Astrocyte (in vitro differentiated cells and primary cell): ENCODE measurements at regions not wholly inside any gene's neighbourhood (a gene's known extent, or its start where the extent isn't known, plus 50 kb on each side); places are given as distances from the start of the nearest gene placed in this dataset.

ENCODE experiments used
- DNase-seq: peaks from one replicate; pipeline ENCODE4 v3.0.0-alpha.2; 2010; ENCODE audit warnings: low read depth
- FAIRE-seq: peaks from 2 replicates; lab custom pipeline; 2011; peaks lifted over from hg19 to GRCh38; lab: Jason Lieb, UNC
- H2AFZ ChIP-seq: 2 replicates; pipeline ENCODE4 v1.6.0; 2012; ENCODE audit warnings: low read depth, low read length, inconsistent platforms
- H3K27ac ChIP-seq: 2 replicates; pipeline ENCODE4 v1.5.1; 2011; ENCODE audit warnings: low read depth, low read length, inconsistent platforms
- H3K27me3 ChIP-seq: 2 replicates; pipeline ENCODE4 v1.6.0; 2011; ENCODE audit warnings: low read length, inconsistent platforms; ENCODE audit not compliant: insufficient read depth
- H3K36me3 ChIP-seq: 2 replicates; pipeline ENCODE4 v1.5.1; 2011; ENCODE audit warnings: low read length, inconsistent platforms; ENCODE audit not compliant: insufficient read depth
- H3K4me1 ChIP-seq: 2 replicates; pipeline ENCODE4 v1.5.1; 2011; ENCODE audit warnings: low read length, inconsistent platforms; ENCODE audit not compliant: insufficient read depth
- H3K4me2 ChIP-seq: 2 replicates; pipeline ENCODE4 v1.6.0; 2012; ENCODE audit warnings: low read length, inconsistent platforms
- H3K4me3 ChIP-seq: 2 replicates; pipeline ENCODE4 v1.5.1; 2011; ENCODE audit warnings: low read depth, mild to moderate bottlenecking, low read length, inconsistent platforms; ENCODE audit not compliant: insufficient read depth
- H3K79me2 ChIP-seq: 2 replicates; pipeline ENCODE4 v1.6.0; 2012; ENCODE audit warnings: mild to moderate bottlenecking, low read length, inconsistent platforms; ENCODE audit not compliant: insufficient read depth
- H3K9ac ChIP-seq: 2 replicates; pipeline ENCODE4 v1.6.0; 2012; ENCODE audit warnings: mild to moderate bottlenecking, low read length, inconsistent platforms
- H3K9me3 ChIP-seq: 2 replicates; pipeline ENCODE4 v1.5.1; 2012; ENCODE audit warnings: low read depth, mild to moderate bottlenecking, low read length, inconsistent platforms; ENCODE audit not compliant: insufficient read depth
- H4K20me1 ChIP-seq: 2 replicates; pipeline ENCODE4 v1.6.0; 2012; ENCODE audit warnings: low read length, inconsistent platforms; ENCODE audit not compliant: insufficient read depth
- H3K27ac Mint-ChIP-seq: one replicate; pipeline ENCODE4 v1.8.0; 2021; ENCODE audit warnings: mild to moderate bottlenecking, mixed read lengths; ENCODE audit not compliant: unreplicated experiment
- H3K27me3 Mint-ChIP-seq: one replicate; pipeline ENCODE4 v1.8.0; 2021; ENCODE audit warnings: low read depth, mixed read lengths; ENCODE audit not compliant: unreplicated experiment
- H3K36me3 Mint-ChIP-seq: one replicate; pipeline ENCODE4 v1.8.0; 2021; ENCODE audit warnings: low read depth, mixed read lengths; ENCODE audit not compliant: unreplicated experiment
- H3K4me1 Mint-ChIP-seq: one replicate; pipeline ENCODE4 v1.8.0; 2021; ENCODE audit warnings: low read depth, mixed read lengths; ENCODE audit not compliant: unreplicated experiment
- H3K4me3 Mint-ChIP-seq: one replicate; pipeline ENCODE4 v1.8.0; 2021; ENCODE audit warnings: mild to moderate bottlenecking, moderate library complexity, mixed read lengths; ENCODE audit not compliant: unreplicated experiment
- H3K9me3 Mint-ChIP-seq: one replicate; pipeline ENCODE4 v1.8.0; 2021; ENCODE audit warnings: mild to moderate bottlenecking, mixed read lengths; ENCODE audit not compliant: unreplicated experiment
- EZH2 ChIP-seq: IDR thresholded peaks from 2 replicates; pipeline ENCODE4 v1.6.1; 2012; ENCODE audit warnings: mild to moderate bottlenecking, low read length, inconsistent platforms; ENCODE audit not compliant: insufficient read depth
- TF ChIP-seq, protein P1 (sequence below): IDR thresholded peaks from 2 replicates; pipeline ENCODE4 v1.5.1; 2011; ENCODE audit warnings: low read depth, mild to moderate bottlenecking, inconsistent platforms, low read length, moderate library complexity; ENCODE audit not compliant: insufficient read depth

DNA sequence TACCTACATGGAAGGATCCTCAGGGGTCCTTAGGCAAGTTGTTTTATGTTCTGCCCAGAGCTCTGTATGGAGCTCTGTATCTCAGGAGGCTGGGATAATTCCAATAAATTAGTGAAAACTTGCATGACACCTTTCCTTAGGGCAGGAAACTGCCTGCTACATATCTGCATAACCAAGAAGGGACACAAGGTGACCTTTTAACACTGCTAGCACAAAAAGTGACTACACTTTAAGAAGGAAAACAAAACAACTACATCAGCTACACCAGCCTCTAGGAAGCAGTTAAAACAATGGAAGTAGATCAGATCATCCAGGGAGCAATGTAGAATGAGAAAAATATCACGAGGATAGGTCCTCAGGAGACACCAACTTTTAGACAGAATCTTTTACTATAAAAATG is 93.9 kb downstream of the TNFSF18 start:
- no peak overlapping the region for H3K4me3 Mint-ChIP-seq
- TF ChIP-seq, protein P1, sequence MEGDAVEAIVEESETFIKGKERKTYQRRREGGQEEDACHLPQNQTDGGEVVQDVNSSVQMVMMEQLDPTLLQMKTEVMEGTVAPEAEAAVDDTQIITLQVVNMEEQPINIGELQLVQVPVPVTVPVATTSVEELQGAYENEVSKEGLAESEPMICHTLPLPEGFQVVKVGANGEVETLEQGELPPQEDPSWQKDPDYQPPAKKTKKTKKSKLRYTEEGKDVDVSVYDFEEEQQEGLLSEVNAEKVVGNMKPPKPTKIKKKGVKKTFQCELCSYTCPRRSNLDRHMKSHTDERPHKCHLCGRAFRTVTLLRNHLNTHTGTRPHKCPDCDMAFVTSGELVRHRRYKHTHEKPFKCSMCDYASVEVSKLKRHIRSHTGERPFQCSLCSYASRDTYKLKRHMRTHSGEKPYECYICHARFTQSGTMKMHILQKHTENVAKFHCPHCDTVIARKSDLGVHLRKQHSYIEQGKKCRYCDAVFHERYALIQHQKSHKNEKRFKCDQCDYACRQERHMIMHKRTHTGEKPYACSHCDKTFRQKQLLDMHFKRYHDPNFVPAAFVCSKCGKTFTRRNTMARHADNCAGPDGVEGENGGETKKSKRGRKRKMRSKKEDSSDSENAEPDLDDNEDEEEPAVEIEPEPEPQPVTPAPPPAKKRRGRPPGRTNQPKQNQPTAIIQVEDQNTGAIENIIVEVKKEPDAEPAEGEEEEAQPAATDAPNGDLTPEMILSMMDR = no peak
- no peak for TF ChIP-seq EZH2
- H3K27me3 Mint-ChIP-seq = no peaks in the 10 kb centered on the region
- H3K9me3 Mint-ChIP-seq = peaks cover 6% of the 10 kb centered on the region
- no peak overlapping the region for H3K27ac Mint-ChIP-seq
- Histone ChIP-seq H3K4me1 (peaks cover 18% of the 10 kb centered on the region), H3K4me2 (no peak overlapping the region), H3K4me3 (no peak overlapping the region), H3K9ac (no peak overlapping the region), H3K27me3 (no peaks in the 10 kb centered on the region), H3K27ac (no peak overlapping the region), H3K36me3 (no peaks in the 10 kb centered on the region), H3K9me3 (no peaks in the 10 kb centered on the region), H4K20me1 (no peaks in the 10 kb centered on the region), H2AFZ (no peak overlapping the region), H3K79me2 (no peaks in the 10 kb centered on the region)
- H3K4me1 Mint-ChIP-seq = peaks cover 25% of the 10 kb centered on the region
- DNase-seq = no peak
- no peaks in the 10 kb centered on the region for H3K36me3 Mint-ChIP-seq
- FAIRE-seq = no peak

DNA sequence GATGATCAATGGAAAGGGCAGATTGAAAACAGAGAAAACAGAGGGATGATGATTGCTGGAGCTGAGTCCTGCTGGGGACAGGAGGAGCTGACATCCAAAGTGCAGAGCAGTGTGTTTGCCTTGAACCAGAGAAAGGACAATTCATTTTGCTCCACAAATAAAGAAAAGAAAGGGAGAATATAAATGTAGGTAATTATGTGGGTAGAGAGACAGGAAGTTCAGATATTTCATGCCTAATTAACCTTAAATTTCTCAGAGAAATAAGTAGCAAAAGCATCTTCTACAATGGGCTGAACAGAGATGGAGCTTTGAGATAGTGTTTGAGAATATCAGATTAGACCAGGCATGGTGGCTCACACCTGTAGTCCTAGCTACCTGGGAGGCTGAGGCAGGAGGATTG is 93.2 kb downstream of the TNFSF18 start:
- H3K9me3 Mint-ChIP-seq = peaks cover 10% of the 10 kb centered on the region
- Histone ChIP-seq H4K20me1 (no peaks in the 10 kb centered on the region), H3K9me3 (no peaks in the 10 kb centered on the region), H3K9ac (no peak overlapping the region), H3K36me3 (no peaks in the 10 kb centered on the region), H3K27ac (no peak overlapping the region), H2AFZ (no peak overlapping the region), H3K79me2 (no peaks in the 10 kb centered on the region), H3K27me3 (no peaks in the 10 kb centered on the region), H3K4me3 (no peak overlapping the region), H3K4me2 (no peak overlapping the region), H3K4me1 (peaks cover 18% of the 10 kb centered on the region)
- FAIRE-seq (no peak), DNase-seq (no peak)
- H3K27me3 Mint-ChIP-seq = no peaks in the 10 kb centered on the region
- no peak overlapping the region for H3K4me3 Mint-ChIP-seq
- no peak overlapping the region for H3K27ac Mint-ChIP-seq
- TF ChIP-seq EZH2 = no peak
- TF ChIP-seq, protein P1 = no peak
- no peaks in the 10 kb centered on the region for H3K36me3 Mint-ChIP-seq
- peaks cover 22% of the 10 kb centered on the region for H3K4me1 Mint-ChIP-seq

DNA sequence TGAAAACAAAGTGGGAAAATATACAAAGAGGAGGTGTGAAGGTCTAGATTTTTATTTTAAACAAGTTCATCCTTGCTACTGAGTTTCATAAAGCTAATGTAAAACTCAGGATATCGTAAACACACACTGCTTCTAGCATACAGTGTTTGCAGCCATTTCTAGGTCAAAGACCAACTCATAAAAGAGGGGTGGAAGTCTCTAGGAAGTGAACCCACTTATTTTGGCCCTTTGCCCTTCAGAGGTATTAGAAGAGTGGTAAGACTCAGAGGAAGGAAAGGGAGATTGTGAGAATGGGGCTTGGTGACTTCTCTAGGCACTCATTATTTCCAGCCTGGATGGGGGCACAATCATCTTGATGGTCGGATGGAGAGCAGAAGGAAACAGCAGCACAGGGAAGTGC is 91.2 kb downstream of the TNFSF18 start:
- Mint-ChIP-seq H3K27ac (peak overlapping the region; percentile 36), H3K9me3 (peaks cover 11% of the 10 kb centered on the region), H3K27me3 (no peaks in the 10 kb centered on the region), H3K36me3 (no peaks in the 10 kb centered on the region), H3K4me3 (no peak overlapping the region), H3K4me1 (peaks cover 22% of the 10 kb centered on the region)
- no peaks in the 10 kb centered on the region for H3K9me3 ChIP-seq
- H3K4me3 ChIP-seq = no peak overlapping the region
- no peak overlapping the region for H3K4me2 ChIP-seq
- peaks cover 18% of the 10 kb centered on the region for H3K4me1 ChIP-seq
- no peak for DNase-seq
- H2AFZ ChIP-seq = peak overlapping the region; percentile 10
- H4K20me1 ChIP-seq = no peaks in the 10 kb centered on the region
- H3K79me2 ChIP-seq = no peaks in the 10 kb centered on the region
- FAIRE-seq = no peak
- peak overlapping the region; percentile 22 for H3K27ac ChIP-seq
- no peaks in the 10 kb centered on the region for H3K27me3 ChIP-seq
- TF ChIP-seq EZH2 = no peak
- TF ChIP-seq, protein P1 = no peak
- no peaks in the 10 kb centered on the region for H3K36me3 ChIP-seq
- no peak overlapping the region for H3K9ac ChIP-seq
